Activated CD8-positive, alpha-beta memory T cell treated with anti-CD3 and anti-CD28 coated beads, Interleukin-2, amount 10 ng/mL, durations not matched to agents 7 days and 5 days (primary cell): ENCODE measurements at regions not wholly inside any gene's neighbourhood (a gene's known extent, or its start where the extent isn't known, plus 50 kb on each side); places are given as distances from the start of the nearest gene placed in this dataset.

Experiments
- ATAC-seq: fragments of 150-1000 bp; cut with Tn5 transposase; one replicate; pipeline ENCODE4 v1.10.0; 2021; ENCODE audit warnings: moderate library complexity
- CTCF ChIA-PET: fragments of 350-600 bp; sonication (Branson Sonifier 250); formaldehyde crosslinking; loops from one replicate; lab custom pipeline; 2021; ENCODE audit warnings: antibody characterized with exemption; lab: Charles Lee
- DNase-seq: peaks from one replicate; pipeline ENCODE4 v3.0.0-alpha.2; 2020
- H3K27ac Mint-ChIP-seq: one replicate; pipeline ENCODE4 v1.8.0; 2021; ENCODE audit warnings: mild to moderate bottlenecking, mixed read lengths
- H3K27me3 Mint-ChIP-seq: one replicate; pipeline ENCODE4 v1.8.0; 2021; ENCODE audit warnings: mixed read lengths
- H3K36me3 Mint-ChIP-seq: one replicate; pipeline ENCODE4 v1.8.0; 2021; ENCODE audit warnings: mild to moderate bottlenecking, mixed read lengths
- H3K4me1 Mint-ChIP-seq: one replicate; pipeline ENCODE4 v1.8.0; 2021; ENCODE audit warnings: mixed read lengths
- H3K4me3 Mint-ChIP-seq: one replicate; pipeline ENCODE4 v1.8.0; 2021; ENCODE audit warnings: mild to moderate bottlenecking, moderate library complexity, mixed read lengths
- H3K9me3 Mint-ChIP-seq: one replicate; pipeline ENCODE4 v1.8.0; 2022; ENCODE audit warnings: low read depth, mixed read lengths

- no peaks in the 10 kb centered on the region for H3K9me3 Mint-ChIP-seq
- CTCF ChIA-PET = no interaction called here
- peaks cover 9% of the 10 kb centered on the region for H3K4me1 Mint-ChIP-seq
- no peaks in the 10 kb centered on the region for H3K36me3 Mint-ChIP-seq
- no peak for ATAC-seq
- H3K27me3 Mint-ChIP-seq = peaks cover 33% of the 10 kb centered on the region
- H3K4me3 Mint-ChIP-seq = no peak overlapping the region
- no peak overlapping the region for H3K27ac Mint-ChIP-seq
- no peak for DNase-seq
These were observed 112.3 kb upstream of the PFKP start for GRCh38 chr10:2955064-2955463.

DNA sequence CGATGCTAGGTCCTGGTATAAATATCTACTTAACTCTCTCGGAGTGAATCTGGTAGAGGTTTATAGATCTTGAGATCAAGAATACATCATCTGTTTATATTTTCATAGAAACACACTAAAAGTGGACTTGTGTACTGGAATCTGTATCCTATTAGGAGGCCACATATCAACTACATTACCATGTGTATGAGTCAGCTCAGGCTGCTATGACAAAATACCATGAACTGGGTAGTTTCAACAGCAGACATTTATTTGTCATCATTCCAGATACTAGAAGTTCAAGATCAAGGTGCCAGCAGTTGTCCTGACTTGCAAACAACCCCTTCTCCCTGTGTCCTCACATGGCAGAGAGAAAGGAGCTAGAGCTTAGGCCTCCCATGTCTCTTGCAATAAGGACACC lies 113.9 kb upstream of the PFKP start:
- ATAC-seq (no peak), DNase-seq (no peak)
- CTCF ChIA-PET = no interaction called here
- H3K36me3 Mint-ChIP-seq = no peaks in the 10 kb centered on the region
- H3K27ac Mint-ChIP-seq = no peak overlapping the region
- H3K4me3 Mint-ChIP-seq = no peak overlapping the region
- peaks cover 18% of the 10 kb centered on the region for H3K4me1 Mint-ChIP-seq
- no peaks in the 10 kb centered on the region for H3K9me3 Mint-ChIP-seq
- H3K27me3 Mint-ChIP-seq = peaks cover 41% of the 10 kb centered on the region

- Mint-ChIP-seq H3K36me3 (no peaks in the 10 kb centered on the region), H3K9me3 (no peaks in the 10 kb centered on the region), H3K4me1 (peaks cover 23% of the 10 kb centered on the region), H3K27me3 (peaks cover 52% of the 10 kb centered on the region), H3K27ac (no peak overlapping the region), H3K4me3 (no peak overlapping the region)
- peak; percentile 45 for ATAC-seq
- CTCF ChIA-PET = interaction anchor here (1.3 kb wide), 1 partner anchor 25 kb away, joined by 3 read pairs; no protein-coding TSS in a partner anchor
- no peak for DNase-seq
These were observed 116.0 kb upstream of the PFKP start for GRCh38 chr10:2951235-2951835.

GRCh38 chr10:2950546-2950945 lies 116.8 kb upstream of the PFKP start:
- DNase-seq = no peak
- no peaks in the 10 kb centered on the region for H3K36me3 Mint-ChIP-seq
- ATAC-seq = no peak
- CTCF ChIA-PET = no interaction called here
- no peak overlapping the region for H3K27ac Mint-ChIP-seq
- peaks cover 23% of the 10 kb centered on the region for H3K4me1 Mint-ChIP-seq
- H3K27me3 Mint-ChIP-seq = peaks cover 48% of the 10 kb centered on the region
- no peaks in the 10 kb centered on the region for H3K9me3 Mint-ChIP-seq
- H3K4me3 Mint-ChIP-seq = no peak overlapping the region

GRCh38 chr10:2949948-2950354 lies 117.4 kb upstream of the PFKP start:
- Mint-ChIP-seq H3K4me1 (peaks cover 23% of the 10 kb centered on the region), H3K4me3 (no peak overlapping the region), H3K9me3 (no peaks in the 10 kb centered on the region), H3K27ac (no peak overlapping the region), H3K27me3 (peaks cover 48% of the 10 kb centered on the region), H3K36me3 (no peaks in the 10 kb centered on the region)
- CTCF ChIA-PET = no interaction called here
- ATAC-seq (peak; percentile 68), DNase-seq (peak; percentile 53)

GRCh38 chr10:2949221-2949947 lies 118.0 kb upstream of the PFKP start:
- no peak overlapping the region for H3K4me3 Mint-ChIP-seq

GRCh38 chr10:2948127-2948854 lies 119.1 kb upstream of the PFKP start:
- Mint-ChIP-seq H3K9me3 (no peaks in the 10 kb centered on the region), H3K27ac (no peak overlapping the region), H3K4me3 (no peak overlapping the region), H3K27me3 (peaks cover 39% of the 10 kb centered on the region), H3K36me3 (no peaks in the 10 kb centered on the region), H3K4me1 (peaks cover 23% of the 10 kb centered on the region)
- DNase-seq (no peak), ATAC-seq (peak; percentile 46)
- CTCF ChIA-PET = no interaction called here

More at GRCh38 chr10:2949221-2949947, 118.0 kb upstream of the PFKP start:
- no peak for ATAC-seq
- H3K36me3 Mint-ChIP-seq = no peaks in the 10 kb centered on the region
- DNase-seq = no peak
- CTCF ChIA-PET = no interaction called here
- peaks cover 43% of the 10 kb centered on the region for H3K27me3 Mint-ChIP-seq
- H3K4me1 Mint-ChIP-seq = peaks cover 23% of the 10 kb centered on the region
- no peaks in the 10 kb centered on the region for H3K9me3 Mint-ChIP-seq
- H3K27ac Mint-ChIP-seq = no peak overlapping the region

GRCh38 chr10:2944788-2945187 lies 122.6 kb upstream of the PFKP start:
- CTCF ChIA-PET = no interaction called here
- H3K27ac Mint-ChIP-seq = no peak overlapping the region

DNA sequence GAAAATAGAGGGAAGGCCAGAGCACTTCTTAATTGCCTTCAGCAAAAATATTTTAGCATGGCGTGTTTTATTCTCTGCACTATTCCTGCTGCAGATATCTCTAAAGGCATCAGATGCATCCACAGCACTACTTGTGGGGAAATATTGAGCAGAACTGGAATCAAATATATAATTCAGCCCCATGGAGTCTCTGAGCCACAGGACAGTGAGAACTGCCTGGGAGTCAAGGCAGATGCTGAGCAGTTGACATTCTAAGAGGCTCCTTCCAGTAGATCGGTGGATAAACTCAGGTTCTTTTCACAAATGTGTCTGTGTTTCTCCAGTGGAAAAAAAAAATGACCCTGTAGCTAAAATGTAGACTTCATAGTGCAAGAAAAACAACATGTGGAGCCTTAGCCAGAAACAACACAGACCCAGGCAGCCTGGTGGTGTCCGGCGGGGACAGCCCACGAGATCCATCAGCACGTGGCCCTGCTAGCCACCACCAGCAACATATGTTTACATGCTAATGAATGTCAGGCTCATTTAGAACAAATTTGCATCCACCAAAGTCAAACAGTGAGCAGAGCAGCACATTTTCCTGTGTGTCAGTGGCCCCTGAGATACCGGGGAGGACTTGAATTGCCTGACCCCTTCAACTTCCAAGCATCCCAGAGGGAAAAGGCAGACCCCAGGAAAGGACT lies 123.3 kb upstream of the PFKP start:
- Mint-ChIP-seq H3K27ac (no peak overlapping the region), H3K4me3 (no peak overlapping the region), H3K27me3 (peaks cover 34% of the 10 kb centered on the region), H3K4me1 (peaks cover 9% of the 10 kb centered on the region), H3K36me3 (no peaks in the 10 kb centered on the region), H3K9me3 (no peaks in the 10 kb centered on the region)
- ATAC-seq = no peak
- CTCF ChIA-PET = no interaction called here
- DNase-seq = no peak

More at GRCh38 chr10:2944788-2945187, 122.6 kb upstream of the PFKP start:
- no peak overlapping the region for H3K4me3 Mint-ChIP-seq
- peaks cover 11% of the 10 kb centered on the region for H3K4me1 Mint-ChIP-seq
- no peak for DNase-seq
- ATAC-seq = no peak
- no peaks in the 10 kb centered on the region for H3K9me3 Mint-ChIP-seq
- H3K27me3 Mint-ChIP-seq = peaks cover 32% of the 10 kb centered on the region
- H3K36me3 Mint-ChIP-seq = no peaks in the 10 kb centered on the region

GRCh38 chr10:2942938-2943337 lies 124.4 kb upstream of the PFKP start:
- ATAC-seq (no peak), DNase-seq (no peak)
- H3K36me3 Mint-ChIP-seq = no peaks in the 10 kb centered on the region
- peaks cover 1% of the 10 kb centered on the region for H3K4me1 Mint-ChIP-seq
- CTCF ChIA-PET = no interaction called here
- H3K9me3 Mint-ChIP-seq = no peaks in the 10 kb centered on the region
- no peak overlapping the region for H3K27ac Mint-ChIP-seq
- H3K4me3 Mint-ChIP-seq = no peak overlapping the region
- H3K27me3 Mint-ChIP-seq = peaks cover 34% of the 10 kb centered on the region

- CTCF ChIA-PET = interaction anchor here (1.0 kb wide), 1 partner anchor 105 kb away, joined by 3 read pairs; no protein-coding TSS in a partner anchor
- Mint-ChIP-seq H3K36me3 (no peaks in the 10 kb centered on the region), H3K4me3 (no peak overlapping the region), H3K4me1 (no peaks in the 10 kb centered on the region), H3K27ac (no peak overlapping the region), H3K27me3 (peaks cover 43% of the 10 kb centered on the region), H3K9me3 (no peaks in the 10 kb centered on the region)
- no peak for DNase-seq
- no peak for ATAC-seq
These were observed 128.5 kb upstream of the PFKP start for GRCh38 chr10:2938869-2939268.

DNA sequence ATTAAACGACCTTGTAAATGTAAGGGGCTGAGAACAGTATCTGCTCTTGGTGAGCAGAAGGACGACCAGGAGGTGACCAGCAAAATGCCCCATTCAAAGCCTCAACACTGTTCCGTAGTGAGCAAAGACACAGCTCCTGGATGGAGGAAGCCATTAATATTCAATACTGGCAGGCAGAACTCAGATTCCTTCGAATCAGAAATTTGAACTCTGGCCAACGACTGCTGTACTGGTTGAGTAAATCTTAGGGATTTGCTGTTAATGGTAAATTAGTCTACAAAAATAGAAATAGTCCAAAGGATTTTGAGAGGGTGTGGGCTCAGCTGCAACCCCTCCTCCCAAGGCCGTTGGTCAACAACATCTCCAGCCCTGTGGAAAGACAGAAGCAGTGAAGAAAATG lies 130.5 kb upstream of the PFKP start:
- H3K27ac Mint-ChIP-seq = no peak overlapping the region
- H3K4me1 Mint-ChIP-seq = no peaks in the 10 kb centered on the region
- ATAC-seq (no peak), DNase-seq (no peak)
- H3K27me3 Mint-ChIP-seq = peaks cover 37% of the 10 kb centered on the region
- CTCF ChIA-PET = interaction anchor here (1.6 kb wide), 1 partner anchor 8 kb away, joined by 9 read pairs; no protein-coding TSS in a partner anchor
- H3K9me3 Mint-ChIP-seq = no peaks in the 10 kb centered on the region
- no peaks in the 10 kb centered on the region for H3K36me3 Mint-ChIP-seq
- no peak overlapping the region for H3K4me3 Mint-ChIP-seq

DNA sequence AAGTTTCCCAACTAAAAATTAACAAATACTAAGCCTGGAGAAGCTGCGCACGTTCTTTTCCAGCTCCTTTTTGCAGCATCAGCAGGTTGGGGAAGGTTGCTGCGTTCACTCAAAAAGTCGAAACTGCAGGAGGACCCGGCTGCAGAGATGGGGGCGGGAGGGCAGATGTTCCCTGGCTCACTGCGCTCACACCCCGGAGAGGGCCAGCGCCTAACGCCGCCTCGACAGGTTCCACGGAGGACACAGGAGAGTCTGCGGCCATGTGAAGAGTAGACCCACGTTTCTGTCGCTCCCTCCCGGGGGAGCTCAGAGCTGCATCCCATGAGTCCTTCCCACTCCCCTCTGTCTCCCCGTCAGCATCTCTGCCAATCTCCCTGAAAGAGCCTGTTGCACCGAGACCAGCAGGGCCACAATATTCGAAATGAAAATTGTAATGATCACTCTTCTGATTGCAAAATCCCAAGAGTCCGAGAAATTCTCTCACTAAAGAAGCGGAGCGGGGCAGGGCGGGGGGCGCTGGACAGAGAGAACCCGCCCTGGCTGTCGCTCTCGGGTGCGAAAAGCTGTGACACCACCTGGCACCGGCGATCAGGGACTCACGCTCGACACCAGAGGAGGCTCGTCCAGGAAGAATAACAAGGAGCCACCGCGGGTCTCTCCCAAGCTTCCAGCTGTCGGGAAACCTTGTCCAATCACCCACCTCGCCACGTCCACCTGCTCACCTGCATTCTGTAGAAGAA lies 131.5 kb upstream of the PFKP start:
- DNase-seq = no peak
- H3K4me3 Mint-ChIP-seq = no peak overlapping the region
- H3K36me3 Mint-ChIP-seq = no peaks in the 10 kb centered on the region
- CTCF ChIA-PET = no interaction called here
- H3K27ac Mint-ChIP-seq = no peak overlapping the region
- no peaks in the 10 kb centered on the region for H3K4me1 Mint-ChIP-seq
- H3K27me3 Mint-ChIP-seq = peaks cover 31% of the 10 kb centered on the region
- ATAC-seq = no peak
- H3K9me3 Mint-ChIP-seq = no peaks in the 10 kb centered on the region
